ENCODE measurements at regions not wholly inside any gene's neighbourhood (a gene's known extent, or its start where the extent isn't known, plus 50 kb on each side); places are given as distances from the start of the nearest gene placed in this dataset.

GRCh38 chr9:88782931-88783710, 208.1 kb upstream of the S1PR3 start:
- H3K9ac ChIP-seq (ENCODE audit: low read length in 3 of 3) = no peak overlapping the region
- H3K4me1 ChIP-seq (ENCODE audit: control insufficient read depth in 2 of 3, insufficient read depth in 2 of 3, low read depth in 1 of 3, low read length in 3 of 3) = peaks cover 0 to under 1% (median 0%) of the 10 kb centered on the region in 3 donors

GRCh38 chr9:88783711-88784083, 207.6 kb upstream of the S1PR3 start:
- intact Hi-C loops (cut with DNase I) = no loop called here
- FAIRE-seq = no peak

More at GRCh38 chr9:88782931-88783710, 208.1 kb upstream of the S1PR3 start:
- Histone ChIP-seq H3K27ac (ENCODE audit: low read depth in 2 of 2, low read length in 2 of 2) (no peak overlapping the region), H3K36me3 (ENCODE audit: control insufficient read depth in 2 of 3, insufficient read depth in 3 of 3, low read length in 3 of 3) (no peaks in the 10 kb centered on the region), H3K4me3 (ENCODE audit: low read length in 3 of 3) (no peak overlapping the region), H3K27me3 (ENCODE audit: control insufficient read depth, insufficient read depth, low read length) (no peaks in the 10 kb centered on the region), H3K9me3 (ENCODE audit: control insufficient read depth in 2 of 3, insufficient read depth in 1 of 3, low read length in 3 of 3) (no peaks in the 10 kb centered on the region)
- intact Hi-C loops (cut with DNase I) = no loop called here
- no peak for FAIRE-seq
- TF ChIP-seq CTCF (IDR thresholded peaks at IDR 0.05; ENCODE audit: borderline replicate concordance, extremely low read depth, insufficient read depth) = no peak
- DNase-seq = no peak

GRCh38 chr9:88784960-88785359, 206.3 kb upstream of the S1PR3 start:
- intact Hi-C loops (cut with DNase I) = no loop called here
- Histone ChIP-seq H3K4me3 (ENCODE audit: low read length in 3 of 3) (no peak overlapping the region), H3K4me1 (ENCODE audit: control insufficient read depth in 2 of 3, insufficient read depth in 2 of 3, low read depth in 1 of 3, low read length in 3 of 3) (no peaks in the 10 kb centered on the region), H3K36me3 (ENCODE audit: control insufficient read depth in 2 of 3, insufficient read depth in 3 of 3, low read length in 3 of 3) (no peaks in the 10 kb centered on the region), H3K27ac (ENCODE audit: low read depth in 2 of 2, low read length in 2 of 2) (no peak overlapping the region), H3K27me3 (ENCODE audit: control insufficient read depth, insufficient read depth, low read length) (no peaks in the 10 kb centered on the region), H3K9ac (ENCODE audit: low read length in 3 of 3) (no peak overlapping the region), H3K9me3 (ENCODE audit: control insufficient read depth in 2 of 3, insufficient read depth in 1 of 3, low read length in 3 of 3) (no peaks in the 10 kb centered on the region)
- no peak for FAIRE-seq
- DNase-seq = no peak
- TF ChIP-seq CTCF (IDR thresholded peaks at IDR 0.05; ENCODE audit: borderline replicate concordance, extremely low read depth, insufficient read depth) = no peak

More at GRCh38 chr9:88783711-88784083, 207.6 kb upstream of the S1PR3 start:
- Histone ChIP-seq H3K4me3 (ENCODE audit: low read length in 3 of 3) (no peak overlapping the region), H3K9ac (ENCODE audit: low read length in 3 of 3) (no peak overlapping the region), H3K36me3 (ENCODE audit: control insufficient read depth in 2 of 3, insufficient read depth in 3 of 3, low read length in 3 of 3) (no peaks in the 10 kb centered on the region), H3K9me3 (ENCODE audit: control insufficient read depth in 2 of 3, insufficient read depth in 1 of 3, low read length in 3 of 3) (no peaks in the 10 kb centered on the region), H3K27ac (ENCODE audit: low read depth in 2 of 2, low read length in 2 of 2) (no peak overlapping the region), H3K4me1 (ENCODE audit: control insufficient read depth in 2 of 3, insufficient read depth in 2 of 3, low read depth in 1 of 3, low read length in 3 of 3) (no peaks in the 10 kb centered on the region), H3K27me3 (ENCODE audit: control insufficient read depth, insufficient read depth, low read length) (no peaks in the 10 kb centered on the region)
- peak in 2 of 5 donors; percentile 28 to 33 for DNase-seq
- TF ChIP-seq CTCF (IDR thresholded peaks at IDR 0.05; ENCODE audit: borderline replicate concordance, extremely low read depth, insufficient read depth) = no peak
